ENCODE measurements at regions not wholly inside any gene's neighbourhood (a gene's known extent, or its start where the extent isn't known, plus 50 kb on each side); places are given as distances from the start of the nearest gene placed in this dataset.

DNA sequence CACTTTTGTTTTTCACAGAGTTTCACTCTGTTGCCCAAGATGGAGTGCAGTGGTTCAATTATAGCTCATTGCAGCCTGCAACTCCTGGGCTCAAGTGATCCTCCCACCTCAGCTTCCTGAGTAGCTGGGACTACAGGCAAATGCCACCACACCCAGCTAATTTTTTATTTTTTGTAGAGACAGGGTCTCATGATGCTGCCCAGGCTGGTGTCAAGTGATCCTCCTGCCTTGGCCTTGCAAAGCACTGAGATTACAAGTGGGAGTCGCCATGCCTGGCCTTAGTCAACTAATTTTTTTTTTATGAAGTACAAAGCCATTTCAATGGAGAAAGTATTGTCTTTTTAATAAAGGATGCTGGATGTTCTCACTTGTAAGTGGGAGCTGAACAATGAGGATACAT, 51.3 kb upstream of the UXT start:
- Mint-ChIP-seq H3K27ac (ENCODE audit: unreplicated experiment) (no peak overlapping the region), H3K36me3 (ENCODE audit: low read depth, unreplicated experiment) (no peaks in the 10 kb centered on the region), H3K27me3 (ENCODE audit: unreplicated experiment) (no peaks in the 10 kb centered on the region), H3K9me3 (ENCODE audit: unreplicated experiment) (no peaks in the 10 kb centered on the region), H3K4me1 (ENCODE audit: unreplicated experiment) (peaks cover 18% of the 10 kb centered on the region), H3K4me3 (ENCODE audit: unreplicated experiment) (no peak overlapping the region)
- TF ChIP-seq, protein P1, sequence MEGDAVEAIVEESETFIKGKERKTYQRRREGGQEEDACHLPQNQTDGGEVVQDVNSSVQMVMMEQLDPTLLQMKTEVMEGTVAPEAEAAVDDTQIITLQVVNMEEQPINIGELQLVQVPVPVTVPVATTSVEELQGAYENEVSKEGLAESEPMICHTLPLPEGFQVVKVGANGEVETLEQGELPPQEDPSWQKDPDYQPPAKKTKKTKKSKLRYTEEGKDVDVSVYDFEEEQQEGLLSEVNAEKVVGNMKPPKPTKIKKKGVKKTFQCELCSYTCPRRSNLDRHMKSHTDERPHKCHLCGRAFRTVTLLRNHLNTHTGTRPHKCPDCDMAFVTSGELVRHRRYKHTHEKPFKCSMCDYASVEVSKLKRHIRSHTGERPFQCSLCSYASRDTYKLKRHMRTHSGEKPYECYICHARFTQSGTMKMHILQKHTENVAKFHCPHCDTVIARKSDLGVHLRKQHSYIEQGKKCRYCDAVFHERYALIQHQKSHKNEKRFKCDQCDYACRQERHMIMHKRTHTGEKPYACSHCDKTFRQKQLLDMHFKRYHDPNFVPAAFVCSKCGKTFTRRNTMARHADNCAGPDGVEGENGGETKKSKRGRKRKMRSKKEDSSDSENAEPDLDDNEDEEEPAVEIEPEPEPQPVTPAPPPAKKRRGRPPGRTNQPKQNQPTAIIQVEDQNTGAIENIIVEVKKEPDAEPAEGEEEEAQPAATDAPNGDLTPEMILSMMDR (IDR thresholded peaks at IDR 0.05; ENCODE audit: unreplicated experiment) = no peak
- no peak for DNase-seq (ENCODE audit: low spot score)
